SW 1271 (cell line): ENCODE measurements at regions not wholly inside any gene's neighbourhood (a gene's known extent, or its start where the extent isn't known, plus 50 kb on each side); places are given as distances from the start of the nearest gene placed in this dataset.
A peak's percentile ranks its signal among the peaks of the same experiment; 100 is the strongest.

Experiments used
- DNase-seq, 2 experiments: peaks; one replicate each; lab custom pipeline; 2025; lab: John Stamatoyannopoulos, UW

GRCh38 chr1:86229405-86229975 lies 72.9 kb upstream of the COL24A1 start:
- no peak for DNase-seq

GRCh38 chr1:86228546-86228945 lies 72.0 kb upstream of the COL24A1 start:
- no peak for DNase-seq

DNA sequence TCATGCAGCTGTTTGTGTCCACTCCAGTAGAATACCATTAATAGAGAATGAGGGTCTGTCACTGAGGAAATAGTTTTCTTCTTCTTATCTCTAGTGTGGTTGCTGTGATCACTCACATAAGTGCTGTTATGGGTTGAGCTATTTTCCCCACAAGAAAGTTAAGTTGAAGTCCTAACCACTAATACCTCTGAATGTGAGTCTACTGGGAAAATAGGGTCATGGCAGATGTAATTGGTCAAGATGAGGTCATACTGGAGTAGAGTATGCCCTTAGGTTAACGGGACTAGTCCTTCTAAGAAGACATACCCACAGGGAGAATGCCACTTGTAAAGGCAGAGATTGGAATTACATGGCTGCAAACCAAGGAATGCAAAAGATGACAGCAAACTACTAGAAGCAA lies 70.5 kb upstream of the COL24A1 start:
- no peak for DNase-seq

- DNase-seq: no peak
These were observed 69.6 kb upstream of the COL24A1 start for GRCh38 chr1:86226204-86226603.

DNA sequence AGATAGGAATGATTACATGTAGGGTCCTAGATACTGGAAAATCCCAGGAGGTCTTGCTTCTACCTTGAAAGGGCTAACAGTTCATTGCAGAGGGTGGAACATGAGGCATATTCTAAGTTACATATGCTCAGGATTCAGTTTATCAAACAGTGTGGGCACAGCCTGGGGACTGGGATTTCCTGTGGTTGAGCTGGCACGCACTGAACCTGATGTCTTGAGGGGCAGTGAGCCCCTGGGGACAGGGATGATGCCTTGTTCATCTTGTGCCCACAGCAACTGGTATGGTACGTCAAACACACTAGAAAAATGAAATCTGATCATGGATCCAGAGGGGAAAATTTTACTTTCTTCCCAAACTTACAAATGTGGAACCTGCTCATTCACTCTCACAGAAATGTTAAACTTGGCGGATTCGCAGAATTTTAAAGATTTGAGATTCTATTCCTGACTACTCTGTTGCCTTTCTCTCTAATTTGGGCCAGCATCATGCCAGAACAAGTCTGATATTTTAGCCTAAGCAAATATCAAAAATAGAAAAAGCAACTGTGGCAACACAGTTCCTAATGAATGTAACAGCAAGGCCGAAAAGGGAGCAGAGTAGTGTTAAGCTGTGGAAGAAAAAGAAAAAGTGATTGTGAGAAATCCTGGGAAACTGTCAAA lies 68.2 kb upstream of the COL24A1 start:
- DNase-seq: no peak

DNA sequence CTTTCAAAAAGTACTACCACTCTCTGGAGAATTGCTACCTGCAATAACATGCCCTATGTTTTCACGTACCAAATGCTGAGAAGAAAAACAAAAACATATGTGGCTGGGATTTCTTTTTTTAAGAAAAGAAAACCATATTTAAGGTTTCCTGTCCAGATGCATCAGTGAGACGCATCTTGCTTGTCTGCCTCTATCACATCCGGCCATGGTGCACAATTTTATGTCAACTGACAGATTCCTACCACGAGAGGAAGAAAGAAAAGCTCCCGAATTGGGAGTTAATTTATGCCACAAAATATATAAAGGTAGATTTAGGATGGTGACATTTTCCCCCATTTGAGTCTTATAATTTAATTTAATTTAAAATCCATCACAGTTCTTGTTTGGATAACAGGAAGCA lies 62.3 kb upstream of the COL24A1 start:
- DNase-seq: no peak

- no peak for DNase-seq
These were observed 58.0 kb upstream of the COL24A1 start for GRCh38 chr1:86214605-86215004.

- no peak for DNase-seq
These were observed 52.8 kb upstream of the COL24A1 start for GRCh38 chr1:86209346-86209745.

DNA sequence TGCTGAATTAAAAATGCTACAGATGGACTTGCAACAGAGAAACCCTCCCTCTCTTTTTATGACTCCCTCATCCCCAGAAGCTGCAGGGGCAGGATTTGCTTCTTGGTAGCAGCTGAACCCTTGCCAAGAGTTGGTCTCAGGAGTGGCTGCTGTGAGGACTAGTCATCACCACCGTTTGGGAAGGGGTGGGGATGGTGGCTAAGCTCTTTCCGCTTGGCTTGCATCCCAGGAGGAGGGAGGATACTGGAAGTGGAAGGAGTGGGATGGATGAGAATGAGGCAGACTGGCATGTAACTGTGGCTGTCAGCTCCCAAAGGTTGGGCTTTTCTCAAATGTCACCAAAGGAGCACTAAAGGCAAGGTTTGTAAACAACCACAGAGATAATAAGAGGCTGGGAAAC lies 50.8 kb upstream of the COL24A1 start:
- DNase-seq: peak in 1 of 2 experiments; percentile 20
